ENCODE measurements at regions not wholly inside any gene's neighbourhood (a gene's known extent, or its start where the extent isn't known, plus 50 kb on each side); places are given as distances from the start of the nearest gene placed in this dataset.

DNA sequence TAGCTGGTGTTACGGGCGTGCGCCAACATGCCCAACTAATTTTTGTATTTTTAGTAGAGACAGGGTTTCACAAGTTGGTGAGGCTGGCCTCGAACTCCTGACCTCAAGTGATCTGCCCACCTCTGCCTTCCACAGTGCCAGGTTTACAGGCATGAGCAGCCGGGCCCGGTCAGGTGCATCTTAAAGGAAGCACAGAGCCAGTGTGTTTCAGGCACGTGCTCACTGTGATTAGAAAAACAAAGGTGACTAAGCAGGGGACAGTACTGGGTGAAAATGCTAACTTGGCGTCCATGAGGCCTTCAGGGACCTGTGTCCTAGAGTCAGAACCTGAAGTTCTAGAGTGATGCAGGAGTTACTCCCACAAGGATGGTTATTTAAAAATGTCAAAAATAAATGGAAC is 60.0 kb upstream of the GJA8 start:
- TF ChIP-seq, protein P1, sequence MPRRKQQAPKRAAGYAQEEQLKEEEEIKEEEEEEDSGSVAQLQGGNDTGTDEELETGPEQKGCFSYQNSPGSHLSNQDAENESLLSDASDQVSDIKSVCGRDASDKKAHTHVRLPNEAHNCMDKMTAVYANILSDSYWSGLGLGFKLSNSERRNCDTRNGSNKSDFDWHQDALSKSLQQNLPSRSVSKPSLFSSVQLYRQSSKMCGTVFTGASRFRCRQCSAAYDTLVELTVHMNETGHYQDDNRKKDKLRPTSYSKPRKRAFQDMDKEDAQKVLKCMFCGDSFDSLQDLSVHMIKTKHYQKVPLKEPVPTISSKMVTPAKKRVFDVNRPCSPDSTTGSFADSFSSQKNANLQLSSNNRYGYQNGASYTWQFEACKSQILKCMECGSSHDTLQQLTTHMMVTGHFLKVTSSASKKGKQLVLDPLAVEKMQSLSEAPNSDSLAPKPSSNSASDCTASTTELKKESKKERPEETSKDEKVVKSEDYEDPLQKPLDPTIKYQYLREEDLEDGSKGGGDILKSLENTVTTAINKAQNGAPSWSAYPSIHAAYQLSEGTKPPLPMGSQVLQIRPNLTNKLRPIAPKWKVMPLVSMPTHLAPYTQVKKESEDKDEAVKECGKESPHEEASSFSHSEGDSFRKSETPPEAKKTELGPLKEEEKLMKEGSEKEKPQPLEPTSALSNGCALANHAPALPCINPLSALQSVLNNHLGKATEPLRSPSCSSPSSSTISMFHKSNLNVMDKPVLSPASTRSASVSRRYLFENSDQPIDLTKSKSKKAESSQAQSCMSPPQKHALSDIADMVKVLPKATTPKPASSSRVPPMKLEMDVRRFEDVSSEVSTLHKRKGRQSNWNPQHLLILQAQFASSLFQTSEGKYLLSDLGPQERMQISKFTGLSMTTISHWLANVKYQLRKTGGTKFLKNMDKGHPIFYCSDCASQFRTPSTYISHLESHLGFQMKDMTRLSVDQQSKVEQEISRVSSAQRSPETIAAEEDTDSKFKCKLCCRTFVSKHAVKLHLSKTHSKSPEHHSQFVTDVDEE (CRISPR knock-in tag; IDR thresholded peaks at IDR 0.05) = no peak
- TF ChIP-seq ESRRG (CRISPR knock-in tag; IDR thresholded peaks at IDR 0.05) = no peak
- TF ChIP-seq GLIS3 (CRISPR knock-in tag; IDR thresholded peaks at IDR 0.05) = no peak
- no peak for TF ChIP-seq PPARA (CRISPR knock-in tag; IDR thresholded peaks at IDR 0.05; ENCODE audit: borderline replicate concordance)
- TF ChIP-seq ZNF8 (CRISPR knock-in tag; IDR thresholded peaks at IDR 0.05) = no peak
- TF ChIP-seq, protein P2, sequence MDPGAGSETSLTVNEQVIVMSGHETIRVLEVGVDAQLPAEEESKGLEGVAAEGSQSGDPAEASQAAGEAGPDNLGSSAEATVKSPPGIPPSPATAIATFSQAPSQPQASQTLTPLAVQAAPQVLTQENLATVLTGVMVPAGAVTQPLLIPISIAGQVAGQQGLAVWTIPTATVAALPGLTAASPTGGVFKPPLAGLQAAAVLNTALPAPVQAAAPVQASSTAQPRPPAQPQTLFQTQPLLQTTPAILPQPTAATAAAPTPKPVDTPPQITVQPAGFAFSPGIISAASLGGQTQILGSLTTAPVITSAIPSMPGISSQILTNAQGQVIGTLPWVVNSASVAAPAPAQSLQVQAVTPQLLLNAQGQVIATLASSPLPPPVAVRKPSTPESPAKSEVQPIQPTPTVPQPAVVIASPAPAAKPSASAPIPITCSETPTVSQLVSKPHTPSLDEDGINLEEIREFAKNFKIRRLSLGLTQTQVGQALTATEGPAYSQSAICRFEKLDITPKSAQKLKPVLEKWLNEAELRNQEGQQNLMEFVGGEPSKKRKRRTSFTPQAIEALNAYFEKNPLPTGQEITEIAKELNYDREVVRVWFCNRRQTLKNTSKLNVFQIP (CRISPR knock-in tag; IDR thresholded peaks at IDR 0.05; ENCODE audit: borderline replicate concordance, low read depth) = no peak
- TF ChIP-seq TCF4 (CRISPR knock-in tag; IDR thresholded peaks at IDR 0.05; ENCODE audit: borderline replicate concordance) = no peak
- TF ChIP-seq, protein P3, sequence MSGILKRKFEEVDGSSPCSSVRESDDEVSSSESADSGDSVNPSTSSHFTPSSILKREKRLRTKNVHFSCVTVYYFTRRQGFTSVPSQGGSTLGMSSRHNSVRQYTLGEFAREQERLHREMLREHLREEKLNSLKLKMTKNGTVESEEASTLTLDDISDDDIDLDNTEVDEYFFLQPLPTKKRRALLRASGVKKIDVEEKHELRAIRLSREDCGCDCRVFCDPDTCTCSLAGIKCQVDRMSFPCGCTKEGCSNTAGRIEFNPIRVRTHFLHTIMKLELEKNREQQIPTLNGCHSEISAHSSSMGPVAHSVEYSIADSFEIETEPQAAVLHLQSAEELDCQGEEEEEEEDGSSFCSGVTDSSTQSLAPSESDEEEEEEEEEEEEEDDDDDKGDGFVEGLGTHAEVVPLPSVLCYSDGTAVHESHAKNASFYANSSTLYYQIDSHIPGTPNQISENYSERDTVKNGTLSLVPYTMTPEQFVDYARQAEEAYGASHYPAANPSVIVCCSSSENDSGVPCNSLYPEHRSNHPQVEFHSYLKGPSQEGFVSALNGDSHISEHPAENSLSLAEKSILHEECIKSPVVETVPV (CRISPR knock-in tag; IDR thresholded peaks at IDR 0.05) = no peak
- TF ChIP-seq ZNF70 (CRISPR knock-in tag; IDR thresholded peaks at IDR 0.05) = no peak
- TF ChIP-seq TOX (CRISPR knock-in tag; IDR thresholded peaks at IDR 0.05; ENCODE audit: borderline replicate concordance) = no peak
- no peak for TF ChIP-seq ZC3H10 (CRISPR knock-in tag; IDR thresholded peaks at IDR 0.05)
- TF ChIP-seq CSDC2 (CRISPR knock-in tag; IDR thresholded peaks at IDR 0.05) = no peak
- no peak for TF ChIP-seq SNAI2 (CRISPR knock-in tag; IDR thresholded peaks at IDR 0.05)
- TF ChIP-seq ZNF565 (CRISPR knock-in tag; conservative IDR thresholded peaks at IDR 0.05; ENCODE audit: low read depth) = no peak
- TF ChIP-seq PATZ1 (CRISPR knock-in tag; IDR thresholded peaks at IDR 0.05; ENCODE audit: borderline replicate concordance) = no peak
- TF ChIP-seq ARNTL (CRISPR knock-in tag; IDR thresholded peaks at IDR 0.05; ENCODE audit: borderline replicate concordance, low read depth) = no peak
- no peak for TF ChIP-seq ZFP30 (CRISPR knock-in tag; IDR thresholded peaks at IDR 0.05)
- TF ChIP-seq BACH2 (CRISPR knock-in tag; IDR thresholded peaks at IDR 0.05; ENCODE audit: borderline replicate concordance) = no peak
- no peak for TF ChIP-seq OSR1 (CRISPR knock-in tag; IDR thresholded peaks at IDR 0.05)
- no peak for TF ChIP-seq CREB5 (CRISPR knock-in tag; IDR thresholded peaks at IDR 0.05; ENCODE audit: low read depth)
- no peak for ATAC-seq

GRCh38 chr1:147843486-147843885 is 59.1 kb upstream of the GJA8 start:
- ATAC-seq = no peak
- TF ChIP-seq SNAI2 (CRISPR knock-in tag; IDR thresholded peaks at IDR 0.05) = no peak

DNA sequence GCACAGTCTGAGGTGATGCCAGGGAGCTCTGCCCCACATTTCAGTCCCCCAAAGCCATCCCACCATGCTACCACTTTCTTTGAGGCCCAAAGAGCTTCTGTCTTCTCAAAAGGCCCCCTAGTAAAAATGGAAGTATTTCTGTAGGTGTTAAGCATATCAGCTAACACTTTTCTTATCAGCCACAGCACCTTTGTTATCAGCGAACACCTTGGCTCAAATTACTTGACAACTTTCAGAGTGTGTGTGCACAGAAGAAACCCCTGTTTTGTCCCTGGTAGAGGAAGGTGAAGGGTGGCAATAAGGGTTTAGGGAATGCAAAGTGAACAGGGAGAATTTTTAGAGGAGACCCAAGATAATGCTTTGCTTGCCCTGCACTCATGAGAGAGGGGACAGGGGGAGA is 54.8 kb upstream of the GJA8 start:
- TF ChIP-seq PATZ1 (CRISPR knock-in tag; IDR thresholded peaks at IDR 0.05; ENCODE audit: borderline replicate concordance) = no peak
- no peak for TF ChIP-seq ZFP3 (CRISPR knock-in tag; IDR thresholded peaks at IDR 0.05)
- no peak for TF ChIP-seq OSR1 (CRISPR knock-in tag; IDR thresholded peaks at IDR 0.05)
- TF ChIP-seq, protein P3 (CRISPR knock-in tag; IDR thresholded peaks at IDR 0.05) = no peak
- no peak for TF ChIP-seq PPARA (CRISPR knock-in tag; IDR thresholded peaks at IDR 0.05; ENCODE audit: borderline replicate concordance)
- TF ChIP-seq CSDC2 (CRISPR knock-in tag; IDR thresholded peaks at IDR 0.05) = no peak
- TF ChIP-seq BACH2 (CRISPR knock-in tag; IDR thresholded peaks at IDR 0.05; ENCODE audit: borderline replicate concordance) = no peak
- no peak for TF ChIP-seq ZFP30 (CRISPR knock-in tag; IDR thresholded peaks at IDR 0.05)
- TF ChIP-seq, protein P2 (CRISPR knock-in tag; IDR thresholded peaks at IDR 0.05; ENCODE audit: borderline replicate concordance, low read depth) = no peak
- TF ChIP-seq ZNF8 (CRISPR knock-in tag; IDR thresholded peaks at IDR 0.05) = no peak
- TF ChIP-seq TOX (CRISPR knock-in tag; IDR thresholded peaks at IDR 0.05; ENCODE audit: borderline replicate concordance) = no peak
- TF ChIP-seq GLIS3 (CRISPR knock-in tag; IDR thresholded peaks at IDR 0.05) = no peak
- no peak for TF ChIP-seq ESRRG (CRISPR knock-in tag; IDR thresholded peaks at IDR 0.05)
- no peak for TF ChIP-seq ZC3H10 (CRISPR knock-in tag; IDR thresholded peaks at IDR 0.05)
- no peak for ATAC-seq
